PC-3 (cell line): ENCODE measurements at regions not wholly inside any gene's neighbourhood (a gene's known extent, or its start where the extent isn't known, plus 50 kb on each side); places are given as distances from the start of the nearest gene placed in this dataset.

Source experiments
- EZH2 ChIP-seq: fragments of 300-600 bp; sonication (generic); IDR thresholded peaks from one replicate; pipeline ENCODE4 v1.6.1; 2017; ENCODE audit warnings: antibody characterized with exemption, mild to moderate bottlenecking, low read length; ENCODE audit not compliant: unreplicated experiment
- TF ChIP-seq, protein P1 (sequence below): fragments of 300-600 bp; sonication (generic); conservative IDR thresholded peaks from 2 replicates; pipeline ENCODE4 v1.5.1; 2017; ENCODE audit warnings: antibody characterized with exemption, low read depth, mild to moderate bottlenecking, low read length

DNA sequence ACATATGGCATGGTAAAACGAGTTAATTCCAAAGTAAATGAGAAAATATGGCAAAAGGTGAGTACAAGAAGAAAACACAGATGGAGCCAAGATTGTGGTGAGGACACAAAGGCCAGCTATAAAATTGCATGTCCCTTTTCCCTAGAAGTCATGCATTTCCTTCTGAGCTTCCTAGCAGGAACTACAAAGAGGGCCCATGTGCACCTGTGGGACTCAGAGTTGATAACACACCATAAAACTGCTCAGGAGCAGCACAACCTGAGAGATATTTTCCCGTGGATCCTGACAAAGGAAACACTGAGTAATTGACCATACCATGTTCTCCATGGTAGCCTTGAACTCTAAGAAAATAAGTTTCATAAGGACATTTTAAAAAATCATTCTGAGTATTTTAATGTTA, 228.3 kb downstream of the DLEU7 start:
- TF ChIP-seq, protein P1, sequence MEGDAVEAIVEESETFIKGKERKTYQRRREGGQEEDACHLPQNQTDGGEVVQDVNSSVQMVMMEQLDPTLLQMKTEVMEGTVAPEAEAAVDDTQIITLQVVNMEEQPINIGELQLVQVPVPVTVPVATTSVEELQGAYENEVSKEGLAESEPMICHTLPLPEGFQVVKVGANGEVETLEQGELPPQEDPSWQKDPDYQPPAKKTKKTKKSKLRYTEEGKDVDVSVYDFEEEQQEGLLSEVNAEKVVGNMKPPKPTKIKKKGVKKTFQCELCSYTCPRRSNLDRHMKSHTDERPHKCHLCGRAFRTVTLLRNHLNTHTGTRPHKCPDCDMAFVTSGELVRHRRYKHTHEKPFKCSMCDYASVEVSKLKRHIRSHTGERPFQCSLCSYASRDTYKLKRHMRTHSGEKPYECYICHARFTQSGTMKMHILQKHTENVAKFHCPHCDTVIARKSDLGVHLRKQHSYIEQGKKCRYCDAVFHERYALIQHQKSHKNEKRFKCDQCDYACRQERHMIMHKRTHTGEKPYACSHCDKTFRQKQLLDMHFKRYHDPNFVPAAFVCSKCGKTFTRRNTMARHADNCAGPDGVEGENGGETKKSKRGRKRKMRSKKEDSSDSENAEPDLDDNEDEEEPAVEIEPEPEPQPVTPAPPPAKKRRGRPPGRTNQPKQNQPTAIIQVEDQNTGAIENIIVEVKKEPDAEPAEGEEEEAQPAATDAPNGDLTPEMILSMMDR: no peak
- no peak for TF ChIP-seq EZH2
